Hepatocyte (in vitro differentiated cells): ENCODE measurements at regions not wholly inside any gene's neighbourhood (a gene's known extent, or its start where the extent isn't known, plus 50 kb on each side); places are given as distances from the start of the nearest gene placed in this dataset.

ENCODE experiments used
- CTCF ChIP-seq: fragments of 200-600 bp; sonication (generic); IDR thresholded peaks from 2 replicates; pipeline ENCODE4 v1.5.1; 2016; ENCODE audit warnings: antibody characterized with exemption, mild to moderate bottlenecking; ENCODE audit not compliant: poor library complexity
- EZH2 ChIP-seq: fragments of 200-600 bp; sonication (generic); IDR thresholded peaks from 2 replicates; pipeline ENCODE4 v1.6.1; 2016; ENCODE audit warnings: antibody characterized with exemption, mild to moderate bottlenecking, borderline replicate concordance

DNA sequence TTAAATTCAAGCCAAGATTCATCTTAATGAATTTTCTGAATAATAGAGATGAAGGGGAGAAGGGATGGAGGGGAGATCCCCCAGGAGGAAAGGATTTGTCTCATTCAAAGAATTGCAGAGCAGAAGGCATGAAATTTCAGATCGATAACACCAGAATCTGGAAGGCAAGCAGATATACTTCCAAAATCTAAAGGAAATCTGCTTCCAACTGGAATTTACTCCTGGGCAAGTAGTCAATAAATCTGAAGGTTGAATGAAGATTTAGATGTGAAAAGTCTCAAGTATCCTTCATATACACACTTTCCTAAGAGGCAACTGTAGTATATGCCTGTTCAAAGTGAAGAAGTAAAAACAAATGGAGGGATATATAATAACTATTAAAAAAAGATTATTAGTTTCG, 1190.8 kb upstream of the CELF4 start:
- TF ChIP-seq CTCF (no peak), EZH2 (no peak)
